WTC11 (cell line): ENCODE measurements at regions not wholly inside any gene's neighbourhood (a gene's known extent, or its start where the extent isn't known, plus 50 kb on each side); places are given as distances from the start of the nearest gene placed in this dataset.

Source experiments
- ATAC-seq: fragments of 200-7000 bp; cut with Tn5 transposase; 2 replicates; pipeline ENCODE4 v1.10.0; 2021; ENCODE audit warnings: mild to moderate bottlenecking, moderate library complexity
- CTCF ChIA-PET: fragments of 300-600 bp; sonication (Branson Sonifier 250); formaldehyde crosslinking; loops from one replicate; lab custom pipeline; 2021; ENCODE audit warnings: antibody characterized with exemption; lab: Charles Lee
- POLR2A ChIA-PET: fragments of 350-600 bp; sonication (Branson Sonifier 250); formaldehyde crosslinking; loops from one replicate; lab custom pipeline; 2021; ENCODE audit warnings: antibody characterized with exemption; lab: Charles Lee
- DNase-seq: peaks from one replicate; pipeline ENCODE4 v3.0.0; 2021; ENCODE audit warnings: low spot score
- H3K27ac Mint-ChIP-seq: 2 replicates; pipeline ENCODE4 v1.8.0; 2021; ENCODE audit warnings: mixed read lengths
- H3K27me3 Mint-ChIP-seq: 2 replicates; pipeline ENCODE4 v1.8.0; 2021; ENCODE audit warnings: low read depth, mild to moderate bottlenecking, moderate library complexity, mixed read lengths
- H3K36me3 Mint-ChIP-seq: 2 replicates; pipeline ENCODE4 v1.8.0; 2021; ENCODE audit warnings: mixed read lengths
- H3K4me1 Mint-ChIP-seq: 2 replicates; pipeline ENCODE4 v1.8.0; 2022; ENCODE audit warnings: mixed read lengths
- H3K4me3 Mint-ChIP-seq: 2 replicates; pipeline ENCODE4 v1.8.0; 2021; ENCODE audit warnings: mild to moderate bottlenecking, moderate library complexity, mixed read lengths
- H3K9me3 Mint-ChIP-seq: 2 replicates; pipeline ENCODE4 v1.8.0; 2021; ENCODE audit warnings: mixed read lengths
- ELF4 ChIP-seq: sonication (generic); formaldehyde crosslinking; IDR thresholded peaks from 2 replicates; pipeline ENCODE4 v1.8.1; 2022; ENCODE audit warnings: low read depth, mild to moderate bottlenecking, moderate library complexity, missing genetic modification reagents
- ETV6 ChIP-seq: sonication (generic); formaldehyde crosslinking; IDR thresholded peaks from 2 replicates; pipeline ENCODE4 v1.8.1; 2022; ENCODE audit warnings: mild to moderate bottlenecking, missing genetic modification reagents
- FOXK1 ChIP-seq: sonication (generic); formaldehyde crosslinking; IDR thresholded peaks from 2 replicates; pipeline ENCODE4 v1.8.0; 2022; ENCODE audit warnings: mild to moderate bottlenecking, moderate library complexity, missing genetic modification reagents
- GABPB1 ChIP-seq: sonication (generic); formaldehyde crosslinking; IDR thresholded peaks from 2 replicates; pipeline ENCODE4 v1.8.1; 2023; ENCODE audit warnings: mild to moderate bottlenecking, missing genetic modification reagents
- GTF2I ChIP-seq: fragments of 250-450 bp; sonication (Bioruptor Pico); conservative IDR thresholded peaks from 2 replicates; pipeline ENCODE4 v1.4.0; 2021; ENCODE audit warnings: mild to moderate bottlenecking
- KAT7 ChIP-seq: sonication (generic); formaldehyde crosslinking; IDR thresholded peaks from 2 replicates; pipeline ENCODE4 v1.8.1; 2023; ENCODE audit warnings: missing genetic modification reagents, mild to moderate bottlenecking, borderline replicate concordance
- MXD4 ChIP-seq: fragments of 250-450 bp; sonication (Bioruptor Pico); IDR thresholded peaks from 2 replicates; pipeline ENCODE4 v1.8.0; 2021; ENCODE audit warnings: mild to moderate bottlenecking, moderate library complexity, borderline replicate concordance
- RELA ChIP-seq: sonication (generic); formaldehyde crosslinking; IDR thresholded peaks from 2 replicates; pipeline ENCODE4 v1.8.1; 2022; ENCODE audit warnings: missing genetic modification reagents, mild to moderate bottlenecking, borderline replicate concordance
- RORB ChIP-seq: fragments of 250-450 bp; sonication (Bioruptor Pico); IDR thresholded peaks from 2 replicates; pipeline ENCODE4 v1.9.0; 2021; ENCODE audit warnings: mild to moderate bottlenecking
- SMAD4 ChIP-seq: sonication (generic); formaldehyde crosslinking; IDR thresholded peaks from 2 replicates; pipeline ENCODE4 v1.8.0; 2022; ENCODE audit warnings: mild to moderate bottlenecking, missing genetic modification reagents
- SP1 ChIP-seq: sonication (generic); formaldehyde crosslinking; conservative IDR thresholded peaks from 2 replicates; pipeline ENCODE4 v1.8.1; 2022; ENCODE audit warnings: missing genetic modification reagents
- ZNF317 ChIP-seq: sonication (generic); formaldehyde crosslinking; IDR thresholded peaks from 2 replicates; pipeline ENCODE4 v1.8.1; 2023; ENCODE audit warnings: low read depth, mild to moderate bottlenecking, moderate library complexity, missing genetic modification reagents, borderline replicate concordance
- TF ChIP-seq, protein P1 (sequence below): sonication (generic); formaldehyde crosslinking; IDR thresholded peaks from 2 replicates; pipeline ENCODE4 v1.8.0; 2023; ENCODE audit warnings: missing genetic modification reagents
- TF ChIP-seq, protein P2 (sequence below): sonication (generic); formaldehyde crosslinking; IDR thresholded peaks from 2 replicates; pipeline ENCODE4 v1.8.1; 2022; ENCODE audit warnings: mild to moderate bottlenecking, missing genetic modification reagents, moderate library complexity, borderline replicate concordance
- TF ChIP-seq, protein P3 (sequence below): sonication (generic); formaldehyde crosslinking; IDR thresholded peaks from 2 replicates; pipeline ENCODE4 v1.8.0; 2022; ENCODE audit warnings: mild to moderate bottlenecking, missing genetic modification reagents
- TF ChIP-seq, protein P4 (sequence below): sonication (generic); formaldehyde crosslinking; IDR thresholded peaks from 2 replicates; pipeline ENCODE4 v1.8.1; 2023; ENCODE audit warnings: mild to moderate bottlenecking, missing genetic modification reagents
- TF ChIP-seq, protein P5 (sequence below): fragments of 250-450 bp; sonication (Bioruptor Pico); conservative IDR thresholded peaks from 2 replicates; pipeline ENCODE4 v1.9.0; 2021; ENCODE audit warnings: mild to moderate bottlenecking
- TF ChIP-seq, protein P6 (sequence below): sonication (generic); formaldehyde crosslinking; conservative IDR thresholded peaks from 2 replicates; pipeline ENCODE4 v1.8.1; 2022; ENCODE audit warnings: mild to moderate bottlenecking, missing genetic modification reagents
- TF ChIP-seq, protein P7 (sequence below): sonication (generic); formaldehyde crosslinking; IDR thresholded peaks from 2 replicates; pipeline ENCODE4 v1.8.1; 2023; ENCODE audit warnings: mild to moderate bottlenecking, missing genetic modification reagents, borderline replicate concordance
- TF ChIP-seq, protein P8 (sequence below): sonication (generic); formaldehyde crosslinking; IDR thresholded peaks from 2 replicates; pipeline ENCODE4 v1.8.1; 2022; ENCODE audit warnings: mild to moderate bottlenecking, moderate library complexity, missing genetic modification reagents

DNA sequence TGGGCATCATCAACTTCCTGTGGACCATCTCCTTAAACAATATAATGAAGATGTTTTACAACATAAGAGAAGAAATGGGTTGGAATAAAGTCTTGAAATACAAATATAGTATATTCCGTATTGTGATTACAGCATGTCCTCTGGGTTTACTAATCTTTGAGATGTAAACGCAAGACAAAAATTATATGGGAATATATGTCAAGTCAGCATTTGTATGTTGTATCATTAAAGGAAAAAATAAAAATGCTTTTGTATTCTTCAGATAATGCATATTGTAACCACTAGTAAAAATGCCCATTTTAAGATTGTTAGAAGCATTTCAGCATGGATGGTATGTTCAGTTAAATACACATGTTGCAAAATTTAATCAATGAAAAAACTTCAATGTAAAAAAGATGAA, 893.3 kb downstream of the FLRT2 start (continued):
- TF ChIP-seq, protein P1, sequence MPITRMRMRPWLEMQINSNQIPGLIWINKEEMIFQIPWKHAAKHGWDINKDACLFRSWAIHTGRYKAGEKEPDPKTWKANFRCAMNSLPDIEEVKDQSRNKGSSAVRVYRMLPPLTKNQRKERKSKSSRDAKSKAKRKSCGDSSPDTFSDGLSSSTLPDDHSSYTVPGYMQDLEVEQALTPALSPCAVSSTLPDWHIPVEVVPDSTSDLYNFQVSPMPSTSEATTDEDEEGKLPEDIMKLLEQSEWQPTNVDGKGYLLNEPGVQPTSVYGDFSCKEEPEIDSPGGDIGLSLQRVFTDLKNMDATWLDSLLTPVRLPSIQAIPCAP (CRISPR knock-in tag), result no peak
- TF ChIP-seq, protein P2, sequence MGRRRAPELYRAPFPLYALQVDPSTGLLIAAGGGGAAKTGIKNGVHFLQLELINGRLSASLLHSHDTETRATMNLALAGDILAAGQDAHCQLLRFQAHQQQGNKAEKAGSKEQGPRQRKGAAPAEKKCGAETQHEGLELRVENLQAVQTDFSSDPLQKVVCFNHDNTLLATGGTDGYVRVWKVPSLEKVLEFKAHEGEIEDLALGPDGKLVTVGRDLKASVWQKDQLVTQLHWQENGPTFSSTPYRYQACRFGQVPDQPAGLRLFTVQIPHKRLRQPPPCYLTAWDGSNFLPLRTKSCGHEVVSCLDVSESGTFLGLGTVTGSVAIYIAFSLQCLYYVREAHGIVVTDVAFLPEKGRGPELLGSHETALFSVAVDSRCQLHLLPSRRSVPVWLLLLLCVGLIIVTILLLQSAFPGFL (CRISPR knock-in tag), result no peak

DNA sequence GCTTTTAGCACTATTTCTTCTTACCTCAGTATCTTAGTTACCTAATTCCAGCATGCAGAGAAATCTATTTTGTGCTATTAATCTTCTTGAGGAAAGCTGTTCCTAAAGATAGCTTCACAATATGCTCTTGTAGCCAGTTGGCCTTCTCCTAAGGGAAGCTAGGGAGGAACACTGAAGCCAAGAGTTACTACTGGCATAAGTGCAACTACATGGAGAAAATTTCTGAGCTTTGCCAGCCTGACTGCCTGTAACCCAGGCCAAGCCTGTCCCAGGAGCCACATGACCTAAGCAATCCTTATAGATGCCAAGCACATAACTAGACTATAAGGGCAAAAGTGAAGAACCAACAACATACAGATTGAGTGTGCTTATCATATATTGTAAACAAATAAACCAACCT, 890.2 kb downstream of the FLRT2 start:
- CTCF ChIA-PET, result no interaction called here
- H3K9me3 Mint-ChIP-seq, result peaks cover 19% of the 10 kb centered on the region
- ATAC-seq (no peak), DNase-seq (no peak)
- no peak overlapping the region for H3K27ac Mint-ChIP-seq
- POLR2A ChIA-PET, result no interaction called here
- no peak overlapping the region for H3K4me3 Mint-ChIP-seq
- TF ChIP-seq RORB (CRISPR knock-in tag), result no peak
- TF ChIP-seq KAT7 (CRISPR knock-in tag), result no peak
- no peak for TF ChIP-seq ZNF317 (CRISPR knock-in tag)
- no peak for TF ChIP-seq GABPB1 (CRISPR knock-in tag)
- TF ChIP-seq, protein P1 (CRISPR knock-in tag), result no peak
- TF ChIP-seq, all 79 proteins: peak for 0
- Mint-ChIP-seq H3K27me3 (no peaks in the 10 kb centered on the region), H3K4me1 (no peaks in the 10 kb centered on the region), H3K36me3 (peaks cover 4% of the 10 kb centered on the region)

DNA sequence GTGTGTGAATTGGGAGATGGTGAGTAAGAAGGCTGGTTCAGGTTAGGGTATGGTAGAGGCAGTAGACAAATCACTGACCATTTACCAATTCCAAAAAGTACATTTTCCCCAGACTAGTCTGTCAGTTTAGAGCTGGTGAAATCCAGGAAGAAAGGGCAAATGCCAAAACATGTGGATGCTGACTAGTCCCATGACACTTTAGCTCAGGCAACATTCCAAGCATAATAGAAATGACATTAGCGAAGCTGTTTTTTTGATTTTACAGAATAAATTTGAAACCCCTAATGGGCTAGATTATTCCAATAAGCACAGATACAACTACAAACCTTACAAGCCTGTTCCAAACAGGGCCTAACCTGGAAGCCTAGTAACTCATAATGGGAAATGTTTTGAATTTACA, 884.2 kb downstream of the FLRT2 start:
- Mint-ChIP-seq H3K27ac (no peak overlapping the region), H3K27me3 (no peaks in the 10 kb centered on the region), H3K4me3 (no peak overlapping the region), H3K36me3 (peaks cover 9% of the 10 kb centered on the region), H3K4me1 (0 out of 2 replicates have a peak, but pooled peaks cover 2% of the 10 kb centered on the region), H3K9me3 (peaks cover 37% of the 10 kb centered on the region)
- CTCF ChIA-PET, result no interaction called here
- ATAC-seq (no peak), DNase-seq (no peak)
- POLR2A ChIA-PET, result no interaction called here
- TF ChIP-seq ETV6 (CRISPR knock-in tag) (no peak), SP1 (CRISPR knock-in tag) (no peak), GTF2I (CRISPR knock-in tag) (no peak), FOXK1 (CRISPR knock-in tag) (no peak), MXD4 (CRISPR knock-in tag) (no peak), ELF4 (CRISPR knock-in tag) (no peak), KAT7 (CRISPR knock-in tag) (no peak), RELA (CRISPR knock-in tag) (no peak), SMAD4 (CRISPR knock-in tag) (no peak)
- TF ChIP-seq, protein P3, sequence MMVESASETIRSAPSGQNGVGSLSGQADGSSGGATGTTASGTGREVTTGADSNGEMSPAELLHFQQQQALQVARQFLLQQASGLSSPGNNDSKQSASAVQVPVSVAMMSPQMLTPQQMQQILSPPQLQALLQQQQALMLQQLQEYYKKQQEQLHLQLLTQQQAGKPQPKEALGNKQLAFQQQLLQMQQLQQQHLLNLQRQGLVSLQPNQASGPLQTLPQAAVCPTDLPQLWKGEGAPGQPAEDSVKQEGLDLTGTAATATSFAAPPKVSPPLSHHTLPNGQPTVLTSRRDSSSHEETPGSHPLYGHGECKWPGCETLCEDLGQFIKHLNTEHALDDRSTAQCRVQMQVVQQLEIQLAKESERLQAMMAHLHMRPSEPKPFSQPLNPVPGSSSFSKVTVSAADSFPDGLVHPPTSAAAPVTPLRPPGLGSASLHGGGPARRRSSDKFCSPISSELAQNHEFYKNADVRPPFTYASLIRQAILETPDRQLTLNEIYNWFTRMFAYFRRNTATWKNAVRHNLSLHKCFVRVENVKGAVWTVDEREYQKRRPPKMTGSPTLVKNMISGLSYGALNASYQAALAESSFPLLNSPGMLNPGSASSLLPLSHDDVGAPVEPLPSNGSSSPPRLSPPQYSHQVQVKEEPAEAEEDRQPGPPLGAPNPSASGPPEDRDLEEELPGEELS, result no peak
- TF ChIP-seq, protein P4, sequence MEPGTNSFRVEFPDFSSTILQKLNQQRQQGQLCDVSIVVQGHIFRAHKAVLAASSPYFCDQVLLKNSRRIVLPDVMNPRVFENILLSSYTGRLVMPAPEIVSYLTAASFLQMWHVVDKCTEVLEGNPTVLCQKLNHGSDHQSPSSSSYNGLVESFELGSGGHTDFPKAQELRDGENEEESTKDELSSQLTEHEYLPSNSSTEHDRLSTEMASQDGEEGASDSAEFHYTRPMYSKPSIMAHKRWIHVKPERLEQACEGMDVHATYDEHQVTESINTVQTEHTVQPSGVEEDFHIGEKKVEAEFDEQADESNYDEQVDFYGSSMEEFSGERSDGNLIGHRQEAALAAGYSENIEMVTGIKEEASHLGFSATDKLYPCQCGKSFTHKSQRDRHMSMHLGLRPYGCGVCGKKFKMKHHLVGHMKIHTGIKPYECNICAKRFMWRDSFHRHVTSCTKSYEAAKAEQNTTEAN (CRISPR knock-in tag), result no peak
- TF ChIP-seq, protein P5, sequence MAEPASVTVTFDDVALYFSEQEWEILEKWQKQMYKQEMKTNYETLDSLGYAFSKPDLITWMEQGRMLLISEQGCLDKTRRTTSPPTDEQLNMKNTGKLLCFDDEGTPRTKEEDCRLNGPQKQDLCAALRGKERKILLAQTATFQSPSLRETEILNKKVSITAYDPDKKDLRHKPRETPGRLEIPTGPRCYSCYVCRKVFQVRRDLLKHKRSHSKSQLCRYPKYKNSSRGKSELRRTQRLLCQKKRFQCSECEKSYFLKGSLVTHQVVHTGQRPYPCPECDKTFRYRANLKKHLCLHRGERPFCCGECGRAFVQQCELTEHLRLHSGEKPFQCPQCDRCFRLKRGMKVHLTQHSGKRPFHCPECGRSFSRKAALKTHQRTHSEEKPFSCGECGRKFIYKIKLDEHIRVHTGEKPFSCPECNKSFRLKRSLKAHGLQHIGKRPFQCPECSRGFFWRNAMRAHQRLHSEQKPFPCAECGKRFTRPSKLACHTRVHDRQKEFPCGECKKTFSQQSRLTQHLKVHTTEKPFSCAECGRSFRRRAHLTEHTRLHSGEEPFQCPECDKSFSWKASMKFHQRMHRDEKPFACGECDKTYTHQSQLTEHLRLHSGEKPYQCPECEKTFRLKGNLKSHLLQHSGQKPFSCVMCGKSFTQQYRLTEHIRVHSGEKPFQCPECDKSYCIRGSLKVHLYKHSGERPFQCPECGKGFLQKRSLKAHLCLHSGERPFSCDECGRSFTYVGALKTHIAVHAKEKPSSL (CRISPR knock-in tag), result no peak
- TF ChIP-seq, protein P6, sequence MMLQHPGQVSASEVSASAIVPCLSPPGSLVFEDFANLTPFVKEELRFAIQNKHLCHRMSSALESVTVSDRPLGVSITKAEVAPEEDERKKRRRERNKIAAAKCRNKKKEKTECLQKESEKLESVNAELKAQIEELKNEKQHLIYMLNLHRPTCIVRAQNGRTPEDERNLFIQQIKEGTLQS (CRISPR knock-in tag), result no peak
- TF ChIP-seq, protein P7, sequence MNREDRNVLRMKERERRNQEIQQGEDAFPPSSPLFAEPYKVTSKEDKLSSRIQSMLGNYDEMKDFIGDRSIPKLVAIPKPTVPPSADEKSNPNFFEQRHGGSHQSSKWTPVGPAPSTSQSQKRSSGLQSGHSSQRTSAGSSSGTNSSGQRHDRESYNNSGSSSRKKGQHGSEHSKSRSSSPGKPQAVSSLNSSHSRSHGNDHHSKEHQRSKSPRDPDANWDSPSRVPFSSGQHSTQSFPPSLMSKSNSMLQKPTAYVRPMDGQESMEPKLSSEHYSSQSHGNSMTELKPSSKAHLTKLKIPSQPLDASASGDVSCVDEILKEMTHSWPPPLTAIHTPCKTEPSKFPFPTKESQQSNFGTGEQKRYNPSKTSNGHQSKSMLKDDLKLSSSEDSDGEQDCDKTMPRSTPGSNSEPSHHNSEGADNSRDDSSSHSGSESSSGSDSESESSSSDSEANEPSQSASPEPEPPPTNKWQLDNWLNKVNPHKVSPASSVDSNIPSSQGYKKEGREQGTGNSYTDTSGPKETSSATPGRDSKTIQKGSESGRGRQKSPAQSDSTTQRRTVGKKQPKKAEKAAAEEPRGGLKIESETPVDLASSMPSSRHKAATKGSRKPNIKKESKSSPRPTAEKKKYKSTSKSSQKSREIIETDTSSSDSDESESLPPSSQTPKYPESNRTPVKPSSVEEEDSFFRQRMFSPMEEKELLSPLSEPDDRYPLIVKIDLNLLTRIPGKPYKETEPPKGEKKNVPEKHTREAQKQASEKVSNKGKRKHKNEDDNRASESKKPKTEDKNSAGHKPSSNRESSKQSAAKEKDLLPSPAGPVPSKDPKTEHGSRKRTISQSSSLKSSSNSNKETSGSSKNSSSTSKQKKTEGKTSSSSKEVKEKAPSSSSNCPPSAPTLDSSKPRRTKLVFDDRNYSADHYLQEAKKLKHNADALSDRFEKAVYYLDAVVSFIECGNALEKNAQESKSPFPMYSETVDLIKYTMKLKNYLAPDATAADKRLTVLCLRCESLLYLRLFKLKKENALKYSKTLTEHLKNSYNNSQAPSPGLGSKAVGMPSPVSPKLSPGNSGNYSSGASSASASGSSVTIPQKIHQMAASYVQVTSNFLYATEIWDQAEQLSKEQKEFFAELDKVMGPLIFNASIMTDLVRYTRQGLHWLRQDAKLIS (CRISPR knock-in tag), result no peak
- TF ChIP-seq, protein P8, sequence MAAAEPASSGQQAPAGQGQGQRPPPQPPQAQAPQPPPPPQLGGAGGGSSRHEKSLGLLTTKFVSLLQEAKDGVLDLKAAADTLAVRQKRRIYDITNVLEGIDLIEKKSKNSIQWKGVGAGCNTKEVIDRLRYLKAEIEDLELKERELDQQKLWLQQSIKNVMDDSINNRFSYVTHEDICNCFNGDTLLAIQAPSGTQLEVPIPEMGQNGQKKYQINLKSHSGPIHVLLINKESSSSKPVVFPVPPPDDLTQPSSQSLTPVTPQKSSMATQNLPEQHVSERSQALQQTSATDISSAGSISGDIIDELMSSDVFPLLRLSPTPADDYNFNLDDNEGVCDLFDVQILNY, result no peak
